ENCODE measurements at regions not wholly inside any gene's neighbourhood (a gene's known extent, or its start where the extent isn't known, plus 50 kb on each side); places are given as distances from the start of the nearest gene placed in this dataset.

DNA sequence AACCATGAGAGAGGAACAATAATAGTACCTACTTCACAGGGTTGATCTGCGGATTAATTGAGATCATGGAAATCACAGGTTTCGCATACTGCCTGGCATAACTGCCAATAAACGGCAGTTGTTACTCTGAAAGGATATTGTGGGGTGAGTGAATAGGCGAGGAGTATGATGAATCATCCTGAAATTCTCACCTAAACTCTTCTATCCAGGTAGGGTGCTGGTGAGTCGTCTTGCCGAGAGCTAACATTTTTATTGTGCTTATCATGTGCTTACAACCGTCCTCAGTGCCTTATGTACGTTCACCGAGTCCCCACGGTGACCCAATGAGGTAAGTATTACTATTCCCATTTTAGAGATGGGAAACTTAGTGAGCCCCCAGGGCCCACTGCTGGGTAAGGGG lies 52.4 kb upstream of the SRGAP3 start:
- TF ChIP-seq CTCF (IDR thresholded peaks at IDR 0.05; ENCODE audit: low read depth, low read length) (no peak), EZH2phosphoT487 (IDR thresholded peaks at IDR 0.05; ENCODE audit: low read depth) (no peak)

All from OCI-LY3 (cell line).